ENCODE measurements at regions not wholly inside any gene's neighbourhood (a gene's known extent, or its start where the extent isn't known, plus 50 kb on each side); places are given as distances from the start of the nearest gene placed in this dataset.

DNA sequence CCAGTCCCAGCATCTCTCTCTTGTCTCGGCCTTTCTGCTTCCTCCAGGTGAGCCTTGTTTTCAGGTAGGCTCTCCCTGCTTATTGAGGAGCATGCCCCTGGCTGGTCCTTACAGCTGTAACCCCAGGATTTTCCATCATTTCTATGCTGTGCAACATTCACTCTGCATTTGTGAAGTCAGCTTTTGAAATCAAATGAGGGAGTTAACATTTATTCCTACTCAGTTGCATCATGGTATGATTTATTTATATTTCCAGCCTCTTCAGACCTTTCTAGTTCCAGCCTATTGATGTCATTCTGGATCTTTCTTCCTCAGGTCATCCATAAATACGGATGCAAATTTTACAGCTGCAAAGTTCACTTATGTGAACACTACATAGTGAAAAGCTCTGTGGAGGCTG is 755.6 kb downstream of the TYW1 start:
- H3F3A ChIP-seq (ENCODE audit: insufficient read depth, low read length): no peaks in the 10 kb centered on the region
- no peak overlapping the region for H3K27ac ChIP-seq (ENCODE audit: low read length)
- H3K9me3 ChIP-seq (replicated peaks; ENCODE audit: insufficient read depth, low read length): no peaks in the 10 kb centered on the region
- no peak overlapping the region for H3K4me2 ChIP-seq (ENCODE audit: low read depth, low read length)
- no peak overlapping the region for H3K9ac ChIP-seq (ENCODE audit: low read length)
- H2AFZ ChIP-seq (ENCODE audit: low read length): no peak overlapping the region
- H3K27me3 ChIP-seq (replicated peaks; ENCODE audit: insufficient read depth, low read length): no peaks in the 10 kb centered on the region
- TF ChIP-seq EZH2phosphoT487 (IDR thresholded peaks at IDR 0.05; ENCODE audit: low read length) (no peak), EZH2 (optimal IDR thresholded peaks at IDR 0.05; ENCODE audit: low read depth, low read length) (no peak)
- TF ChIP-seq, protein P1, sequence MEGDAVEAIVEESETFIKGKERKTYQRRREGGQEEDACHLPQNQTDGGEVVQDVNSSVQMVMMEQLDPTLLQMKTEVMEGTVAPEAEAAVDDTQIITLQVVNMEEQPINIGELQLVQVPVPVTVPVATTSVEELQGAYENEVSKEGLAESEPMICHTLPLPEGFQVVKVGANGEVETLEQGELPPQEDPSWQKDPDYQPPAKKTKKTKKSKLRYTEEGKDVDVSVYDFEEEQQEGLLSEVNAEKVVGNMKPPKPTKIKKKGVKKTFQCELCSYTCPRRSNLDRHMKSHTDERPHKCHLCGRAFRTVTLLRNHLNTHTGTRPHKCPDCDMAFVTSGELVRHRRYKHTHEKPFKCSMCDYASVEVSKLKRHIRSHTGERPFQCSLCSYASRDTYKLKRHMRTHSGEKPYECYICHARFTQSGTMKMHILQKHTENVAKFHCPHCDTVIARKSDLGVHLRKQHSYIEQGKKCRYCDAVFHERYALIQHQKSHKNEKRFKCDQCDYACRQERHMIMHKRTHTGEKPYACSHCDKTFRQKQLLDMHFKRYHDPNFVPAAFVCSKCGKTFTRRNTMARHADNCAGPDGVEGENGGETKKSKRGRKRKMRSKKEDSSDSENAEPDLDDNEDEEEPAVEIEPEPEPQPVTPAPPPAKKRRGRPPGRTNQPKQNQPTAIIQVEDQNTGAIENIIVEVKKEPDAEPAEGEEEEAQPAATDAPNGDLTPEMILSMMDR (IDR thresholded peaks at IDR 0.05; ENCODE audit: low read length): no peak
- H3K4me3 ChIP-seq (ENCODE audit: low read length): no peak overlapping the region
- H3K9me2 ChIP-seq (replicated peaks; ENCODE audit: insufficient read depth, low read length): no peaks in the 10 kb centered on the region
- DNase-seq: no peak
- H3K36me3 ChIP-seq (replicated peaks; ENCODE audit: insufficient read depth, low read length): no peaks in the 10 kb centered on the region
- no peaks in the 10 kb centered on the region for H4K20me1 ChIP-seq (ENCODE audit: insufficient read depth, low read length)
- H3K79me2 ChIP-seq (ENCODE audit: low read length): no peaks in the 10 kb centered on the region
- H3K4me1 ChIP-seq (ENCODE audit: low read length): no peaks in the 10 kb centered on the region

DNA sequence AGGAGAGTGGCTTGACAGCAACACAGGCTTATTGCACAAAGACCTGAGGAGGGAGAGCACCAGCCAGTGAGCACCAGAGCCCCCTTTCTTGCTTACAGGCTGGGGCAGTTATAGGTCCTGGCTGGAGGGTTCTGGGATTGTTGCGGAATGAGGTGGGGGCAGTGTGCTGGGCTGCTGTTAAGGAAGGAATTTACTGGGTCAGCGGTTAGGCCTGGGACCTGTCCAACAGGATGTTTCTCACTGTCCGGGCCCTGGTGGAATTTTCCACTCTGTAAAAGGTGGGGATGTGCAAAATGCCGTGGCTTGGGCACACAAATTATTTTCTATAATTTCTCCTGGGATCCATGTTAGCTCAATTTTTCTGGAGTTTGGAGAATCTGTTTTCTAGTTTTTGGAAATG is 757.3 kb downstream of the TYW1 start:
- H3K27me3 ChIP-seq (replicated peaks; ENCODE audit: insufficient read depth, low read length): no peaks in the 10 kb centered on the region
- no peak overlapping the region for H3K4me2 ChIP-seq (ENCODE audit: low read depth, low read length)
- TF ChIP-seq EZH2phosphoT487 (IDR thresholded peaks at IDR 0.05; ENCODE audit: low read length) (no peak), EZH2 (optimal IDR thresholded peaks at IDR 0.05; ENCODE audit: low read depth, low read length) (no peak)
- TF ChIP-seq, protein P1 (IDR thresholded peaks at IDR 0.05; ENCODE audit: low read length): no peak
- no peak overlapping the region for H2AFZ ChIP-seq (ENCODE audit: low read length)
- no peaks in the 10 kb centered on the region for H3K79me2 ChIP-seq (ENCODE audit: low read length)
- H3K27ac ChIP-seq (ENCODE audit: low read length): no peak overlapping the region
- no peak overlapping the region for H3K4me3 ChIP-seq (ENCODE audit: low read length)
- H3K9me2 ChIP-seq (replicated peaks; ENCODE audit: insufficient read depth, low read length): no peaks in the 10 kb centered on the region
- no peaks in the 10 kb centered on the region for H4K20me1 ChIP-seq (ENCODE audit: insufficient read depth, low read length)
- H3F3A ChIP-seq (ENCODE audit: insufficient read depth, low read length): no peaks in the 10 kb centered on the region
- H3K9me3 ChIP-seq (replicated peaks; ENCODE audit: insufficient read depth, low read length): no peaks in the 10 kb centered on the region
- no peaks in the 10 kb centered on the region for H3K4me1 ChIP-seq (ENCODE audit: low read length)
- no peaks in the 10 kb centered on the region for H3K36me3 ChIP-seq (replicated peaks; ENCODE audit: insufficient read depth, low read length)
- DNase-seq: no peak
- no peak overlapping the region for H3K9ac ChIP-seq (ENCODE audit: low read length)

DNA sequence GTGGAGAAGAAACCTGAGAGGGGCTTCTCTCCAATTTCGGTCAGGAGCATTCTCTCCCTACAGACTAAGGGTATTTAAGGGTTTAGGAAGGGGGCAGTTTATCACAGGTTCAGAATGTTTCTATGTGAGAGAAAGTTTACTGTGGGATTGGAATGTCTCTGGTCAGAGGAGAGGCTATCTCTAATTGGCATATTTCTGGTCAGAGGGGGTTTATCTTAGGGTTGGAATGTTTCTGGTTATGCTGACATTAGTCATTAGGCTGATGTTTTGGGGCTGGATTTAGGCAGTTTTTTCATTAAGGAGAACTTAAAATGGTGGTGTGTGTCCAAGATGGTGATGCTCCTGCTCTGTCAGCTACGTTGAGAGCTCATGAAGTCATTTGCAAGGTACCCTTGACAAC is 758.0 kb downstream of the TYW1 start:
- H3K9ac ChIP-seq (ENCODE audit: low read length): no peak overlapping the region
- H2AFZ ChIP-seq (ENCODE audit: low read length): no peak overlapping the region
- no peak for TF ChIP-seq EZH2phosphoT487 (IDR thresholded peaks at IDR 0.05; ENCODE audit: low read length)
- TF ChIP-seq, protein P1 (IDR thresholded peaks at IDR 0.05; ENCODE audit: low read length): no peak
- TF ChIP-seq EZH2 (optimal IDR thresholded peaks at IDR 0.05; ENCODE audit: low read depth, low read length): no peak
- H3K4me3 ChIP-seq (ENCODE audit: low read length): no peak overlapping the region
- H3K4me1 ChIP-seq (ENCODE audit: low read length): no peaks in the 10 kb centered on the region
- no peaks in the 10 kb centered on the region for H3K36me3 ChIP-seq (replicated peaks; ENCODE audit: insufficient read depth, low read length)
- H4K20me1 ChIP-seq (ENCODE audit: insufficient read depth, low read length): no peaks in the 10 kb centered on the region
- H3K9me3 ChIP-seq (replicated peaks; ENCODE audit: insufficient read depth, low read length): no peaks in the 10 kb centered on the region
- H3K27ac ChIP-seq (ENCODE audit: low read length): no peak overlapping the region
- no peaks in the 10 kb centered on the region for H3K27me3 ChIP-seq (replicated peaks; ENCODE audit: insufficient read depth, low read length)
- no peaks in the 10 kb centered on the region for H3F3A ChIP-seq (ENCODE audit: insufficient read depth, low read length)
- no peak overlapping the region for H3K4me2 ChIP-seq (ENCODE audit: low read depth, low read length)
- H3K9me2 ChIP-seq (replicated peaks; ENCODE audit: insufficient read depth, low read length): no peaks in the 10 kb centered on the region
- H3K79me2 ChIP-seq (ENCODE audit: low read length): no peaks in the 10 kb centered on the region
- DNase-seq: no peak
